LNCAP (cell line): ENCODE measurements at regions not wholly inside any gene's neighbourhood (a gene's known extent, or its start where the extent isn't known, plus 50 kb on each side); places are given as distances from the start of the nearest gene placed in this dataset.

Experiments used
- CTCF ChIP-seq: fragments of 450-650 bp; IDR thresholded peaks from 2 replicates; pipeline ENCODE4 v1.5.1; 2017; ENCODE audit warnings: mild to moderate bottlenecking

GRCh38 chr12:115467531-115467930, 783.6 kb upstream of the TBX3 start:
- TF ChIP-seq CTCF = no peak

- no peak for TF ChIP-seq CTCF
Measured at GRCh38 chr12:115466076-115466475, 782.1 kb upstream of the TBX3 start.

- no peak for TF ChIP-seq CTCF
Measured at GRCh38 chr12:115464661-115465060, 780.7 kb upstream of the TBX3 start.

- no peak for TF ChIP-seq CTCF
Measured at GRCh38 chr12:115464111-115464581, 780.2 kb upstream of the TBX3 start.

GRCh38 chr12:115461401-115461800, 777.4 kb upstream of the TBX3 start:
- no peak for TF ChIP-seq CTCF

GRCh38 chr12:115457798-115458197, 773.8 kb upstream of the TBX3 start:
- no peak for TF ChIP-seq CTCF

GRCh38 chr12:115456946-115457689, 773.1 kb upstream of the TBX3 start:
- TF ChIP-seq CTCF = no peak
